Erythroblast (primary cell): ENCODE measurements at regions not wholly inside any gene's neighbourhood (a gene's known extent, or its start where the extent isn't known, plus 50 kb on each side); places are given as distances from the start of the nearest gene placed in this dataset.

Experiments
- GATA1 ChIP-seq: IDR thresholded peaks from 2 replicates; pipeline ENCODE4 v1.6.1; 2011; ENCODE audit warnings: low read depth, mild to moderate bottlenecking, control low read depth, low read length, moderate library complexity
- POLR2A ChIP-seq: IDR thresholded peaks from 2 replicates; pipeline ENCODE4 v1.6.1; 2011; ENCODE audit warnings: mild to moderate bottlenecking, low read length

DNA sequence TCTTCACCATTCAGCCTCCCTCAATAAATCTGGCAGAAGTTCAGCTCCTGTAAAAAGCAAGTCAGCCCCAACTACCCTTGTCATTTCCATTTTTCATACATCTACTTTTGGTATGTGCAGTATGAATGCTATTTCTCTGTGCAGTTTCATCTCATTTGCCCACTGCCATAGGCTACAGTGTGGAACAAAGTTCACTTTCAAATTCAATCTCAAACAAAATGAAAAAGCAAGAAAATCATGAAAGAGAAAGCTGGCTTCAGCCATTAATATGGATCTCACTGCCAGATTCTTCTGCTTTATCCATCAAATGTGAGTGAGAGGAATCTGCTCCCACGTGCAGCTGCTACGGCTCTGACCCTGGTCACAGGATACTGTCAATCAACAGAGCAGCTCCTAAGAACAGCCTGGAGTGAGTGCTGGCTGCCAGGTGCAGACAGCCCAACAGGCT lies 494.2 kb downstream of the ZNF608 start:
- TF ChIP-seq POLR2A (no peak), GATA1 (no peak)
